Activated CD4-positive, alpha-beta T cell treated with anti-CD3 and anti-CD28 coated beads, Interleukin-2, amount 10 ng/mL, durations not matched to agents 24 days and 14 days (primary cell): ENCODE measurements at regions not wholly inside any gene's neighbourhood (a gene's known extent, or its start where the extent isn't known, plus 50 kb on each side); places are given as distances from the start of the nearest gene placed in this dataset.
"Not testable (repeated sequence)": the region's sequence is repeated elsewhere in the genome, so short reads cannot be mapped to it uniquely, and the experiment has no call there.

Experiments
- DNase-seq: peaks from one replicate; pipeline ENCODE4 v3.0.0; 2022
- H3K27ac Mint-ChIP-seq: one replicate; pipeline ENCODE4 v1.8.0; 2022; ENCODE audit warnings: mild to moderate bottlenecking, mixed read lengths
- H3K27me3 Mint-ChIP-seq: one replicate; pipeline ENCODE4 v1.8.0; 2022; ENCODE audit warnings: mixed read lengths
- H3K36me3 Mint-ChIP-seq: one replicate; pipeline ENCODE4 v1.8.0; 2022; ENCODE audit warnings: low read depth, mild to moderate bottlenecking, mixed read lengths
- H3K4me1 Mint-ChIP-seq: one replicate; pipeline ENCODE4 v1.8.0; 2021; ENCODE audit warnings: mixed read lengths
- H3K4me3 Mint-ChIP-seq: one replicate; pipeline ENCODE4 v1.8.0; 2022; ENCODE audit warnings: mild to moderate bottlenecking, moderate library complexity, mixed read lengths
- H3K9me3 Mint-ChIP-seq: one replicate; pipeline ENCODE4 v1.8.0; 2021; ENCODE audit warnings: mixed read lengths
- intact Hi-C: fragments of 100-400 bp; cut with micrococcal nuclease; formaldehyde crosslinking; loops from one replicate; pipeline ENCODE4 v1.15.1; 2023

DNA sequence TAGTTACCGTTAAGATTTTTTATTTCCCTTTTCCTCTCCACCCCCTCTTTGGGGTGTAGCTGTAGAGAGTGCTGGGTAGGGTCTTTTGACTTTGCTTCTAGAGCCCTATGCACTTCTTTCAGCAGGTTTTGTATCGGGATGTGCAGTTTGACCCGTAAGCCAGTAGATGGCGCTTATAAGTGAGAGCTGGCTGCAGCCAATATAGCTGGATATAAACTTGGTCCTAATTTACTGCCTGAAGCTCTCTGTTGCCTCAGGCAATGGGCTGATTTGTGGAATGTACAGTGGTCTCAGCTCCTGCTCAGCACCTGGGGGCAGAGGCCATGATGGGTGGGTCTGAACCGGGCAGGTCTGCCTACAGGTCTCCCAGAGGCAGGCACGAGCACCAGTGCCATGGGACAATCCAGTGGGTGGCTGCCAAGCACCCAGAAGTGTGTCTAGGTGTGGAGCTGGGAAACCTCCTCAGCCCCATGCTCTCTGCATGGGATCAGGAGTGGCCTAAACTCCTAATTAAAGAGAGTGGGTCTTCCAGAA, 146.5 kb downstream of the SPANXN1 start:
- H3K27ac Mint-ChIP-seq = no peak overlapping the region
- no peaks in the 10 kb centered on the region for H3K9me3 Mint-ChIP-seq
- H3K4me1 Mint-ChIP-seq = no peaks in the 10 kb centered on the region
- intact Hi-C loops = no loop called here
- no peak overlapping the region for H3K4me3 Mint-ChIP-seq
- no peak for DNase-seq
- H3K27me3 Mint-ChIP-seq = no peaks in the 10 kb centered on the region
- no peaks in the 10 kb centered on the region for H3K36me3 Mint-ChIP-seq

DNA sequence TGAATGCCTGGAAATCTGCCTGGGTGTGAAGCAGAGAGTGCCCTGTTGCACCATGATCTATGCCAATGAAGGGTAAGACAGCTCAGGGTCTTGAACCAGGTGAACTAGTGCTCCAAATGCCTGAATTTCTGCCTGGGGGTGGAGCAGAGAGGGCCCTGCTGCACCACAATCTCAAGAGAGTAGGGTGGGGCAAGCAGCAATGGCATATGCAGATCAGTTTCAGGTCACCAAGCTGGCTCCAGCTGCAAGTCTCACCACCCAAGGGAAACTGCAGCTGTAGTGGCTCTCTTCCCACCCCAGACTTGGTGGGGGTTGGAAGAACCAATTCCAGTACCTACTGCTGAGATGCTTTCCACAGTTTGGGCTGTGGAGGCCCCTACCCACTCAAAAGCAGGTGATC, 147.0 kb downstream of the SPANXN1 start:
- H3K36me3 Mint-ChIP-seq = no peaks in the 10 kb centered on the region

DNA sequence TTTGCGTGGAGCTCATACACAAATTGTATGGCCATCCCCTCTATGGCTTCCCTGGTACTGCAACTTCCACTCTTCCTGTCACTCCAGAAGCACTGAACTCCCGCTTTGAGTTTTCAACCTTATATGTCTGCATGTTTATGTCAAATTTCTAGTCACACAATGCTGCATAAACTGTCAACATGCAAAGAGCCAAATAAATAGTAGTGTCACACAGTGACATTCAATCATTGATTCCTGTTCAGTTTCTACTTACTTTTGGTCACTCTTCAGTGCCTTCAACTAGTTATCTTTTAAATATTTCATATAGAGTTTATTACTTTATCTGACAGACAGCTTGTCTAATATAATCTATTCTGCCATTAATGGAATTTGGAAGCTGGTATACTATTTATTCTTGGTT, 149.3 kb downstream of the SPANXN1 start:
- H3K27ac Mint-ChIP-seq = no peak overlapping the region
- H3K27me3 Mint-ChIP-seq = no peaks in the 10 kb centered on the region
- no peaks in the 10 kb centered on the region for H3K9me3 Mint-ChIP-seq
- intact Hi-C loops = no loop called here
- no peak overlapping the region for H3K4me3 Mint-ChIP-seq
- H3K36me3 Mint-ChIP-seq = no peaks in the 10 kb centered on the region
- DNase-seq = no peak
- H3K4me1 Mint-ChIP-seq = no peaks in the 10 kb centered on the region

More for the DNA sequence above, 147.0 kb downstream of the SPANXN1 start:
- no peak overlapping the region for H3K27ac Mint-ChIP-seq
- no peaks in the 10 kb centered on the region for H3K9me3 Mint-ChIP-seq
- DNase-seq = no peak
- H3K4me3 Mint-ChIP-seq = no peak overlapping the region
- H3K4me1 Mint-ChIP-seq = no peaks in the 10 kb centered on the region
- intact Hi-C loops = no loop called here
- H3K27me3 Mint-ChIP-seq = no peaks in the 10 kb centered on the region

DNA sequence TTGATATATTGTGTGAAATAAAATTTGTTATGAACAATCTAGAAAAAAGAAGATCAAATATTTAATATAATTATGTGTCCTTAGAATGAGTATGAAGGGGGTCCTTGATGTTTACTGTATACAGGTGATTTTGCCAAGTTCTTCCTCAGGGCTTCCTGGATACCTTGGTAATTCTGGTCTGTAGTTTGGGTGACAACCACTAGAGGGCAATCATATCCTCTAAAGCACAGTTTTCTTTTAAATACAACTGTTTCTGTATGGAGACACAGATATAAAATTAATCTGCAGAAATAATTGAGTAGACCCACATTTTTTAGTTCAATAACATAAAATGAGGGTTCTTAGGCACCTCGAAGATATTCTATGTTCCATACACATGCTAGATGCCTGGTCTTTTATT, 157.7 kb downstream of the SPANXN1 start:
- intact Hi-C loops = no loop called here
- no peaks in the 10 kb centered on the region for H3K36me3 Mint-ChIP-seq
- no peak overlapping the region for H3K4me3 Mint-ChIP-seq
- no peak overlapping the region for H3K27ac Mint-ChIP-seq
- no peaks in the 10 kb centered on the region for H3K4me1 Mint-ChIP-seq
- no peaks in the 10 kb centered on the region for H3K9me3 Mint-ChIP-seq
- H3K27me3 Mint-ChIP-seq = no peaks in the 10 kb centered on the region
- DNase-seq = peak; percentile 55

DNA sequence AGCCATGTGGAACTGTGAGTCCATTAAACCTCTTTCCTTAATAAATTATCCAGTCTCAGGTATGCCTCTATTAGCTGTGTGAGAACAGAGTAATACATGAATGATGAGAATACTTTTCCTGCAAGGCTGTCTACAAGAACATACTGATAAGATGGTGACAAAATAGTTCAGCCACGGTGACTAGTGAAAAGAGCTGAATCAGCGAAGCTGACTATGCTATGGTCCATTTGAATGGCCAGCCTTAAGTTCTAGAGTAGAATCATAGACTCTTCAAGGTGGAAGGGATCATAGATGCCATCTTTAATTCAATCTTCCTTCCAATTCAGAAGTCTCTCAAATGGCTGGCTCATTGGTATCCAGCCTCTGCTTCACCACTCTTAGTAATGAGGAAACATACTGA, 163.3 kb downstream of the SPANXN1 start:
- H3K4me3 Mint-ChIP-seq = no peak overlapping the region
- intact Hi-C loops = no loop called here
- DNase-seq = no peak
- no peaks in the 10 kb centered on the region for H3K36me3 Mint-ChIP-seq
- H3K27ac Mint-ChIP-seq = no peak overlapping the region
- H3K27me3 Mint-ChIP-seq = no peaks in the 10 kb centered on the region
- H3K4me1 Mint-ChIP-seq = no peaks in the 10 kb centered on the region
- H3K9me3 Mint-ChIP-seq = no peaks in the 10 kb centered on the region

DNA sequence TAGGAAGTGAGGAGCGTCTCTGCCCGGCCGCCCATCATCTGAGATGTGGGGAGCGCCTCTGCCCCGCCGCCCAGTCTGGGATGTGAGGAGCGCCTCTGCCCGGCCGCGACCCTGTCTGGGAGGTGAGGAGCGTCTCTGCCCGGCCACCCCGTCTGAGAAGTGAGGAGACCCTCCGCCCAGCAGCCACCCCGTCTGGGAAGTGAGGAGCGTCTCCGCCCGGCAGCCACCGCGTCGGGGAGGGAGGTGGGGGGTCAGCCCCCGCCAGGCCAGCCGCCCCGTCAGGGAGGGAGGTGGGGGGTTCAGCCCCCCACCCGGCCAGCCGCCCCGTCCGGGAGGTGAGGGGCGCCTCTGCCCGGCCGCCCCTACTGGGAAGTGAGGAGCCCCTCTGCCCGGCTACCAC, 188.9 kb downstream of the SPANXN1 start:
- DNase-seq, H3K27ac Mint-ChIP-seq, intact Hi-C loops, H3K27me3 Mint-ChIP-seq, H3K4me1 Mint-ChIP-seq, H3K9me3 Mint-ChIP-seq, H3K4me3 Mint-ChIP-seq, H3K36me3 Mint-ChIP-seq: not testable (repeated sequence)

DNA sequence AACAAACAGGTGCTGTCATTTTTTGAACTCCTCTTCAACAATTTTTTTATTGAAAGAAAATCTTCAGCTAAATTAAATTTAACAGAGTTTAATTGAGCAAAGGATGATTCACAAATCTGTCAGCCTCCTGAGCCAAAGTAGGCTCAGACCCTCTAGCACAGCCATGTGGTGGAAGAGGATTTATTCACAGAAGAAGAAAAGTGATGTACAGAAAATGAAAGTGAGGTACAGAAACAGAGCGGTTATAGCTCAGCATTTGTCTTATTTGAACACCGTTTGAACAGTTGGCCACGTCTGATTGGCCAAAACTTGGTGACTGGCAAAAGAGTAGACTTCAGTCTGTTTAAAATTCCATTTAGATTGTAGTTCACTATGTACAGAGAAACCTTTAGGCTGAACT, 217.3 kb downstream of the SPANXN1 start:
- H3K36me3 Mint-ChIP-seq = no peaks in the 10 kb centered on the region
- no peaks in the 10 kb centered on the region for H3K9me3 Mint-ChIP-seq
- H3K27ac Mint-ChIP-seq = no peak overlapping the region
- no peak for DNase-seq
- H3K4me3 Mint-ChIP-seq = no peak overlapping the region
- H3K27me3 Mint-ChIP-seq = no peaks in the 10 kb centered on the region
- intact Hi-C loops = no loop called here
- H3K4me1 Mint-ChIP-seq = no peaks in the 10 kb centered on the region

DNA sequence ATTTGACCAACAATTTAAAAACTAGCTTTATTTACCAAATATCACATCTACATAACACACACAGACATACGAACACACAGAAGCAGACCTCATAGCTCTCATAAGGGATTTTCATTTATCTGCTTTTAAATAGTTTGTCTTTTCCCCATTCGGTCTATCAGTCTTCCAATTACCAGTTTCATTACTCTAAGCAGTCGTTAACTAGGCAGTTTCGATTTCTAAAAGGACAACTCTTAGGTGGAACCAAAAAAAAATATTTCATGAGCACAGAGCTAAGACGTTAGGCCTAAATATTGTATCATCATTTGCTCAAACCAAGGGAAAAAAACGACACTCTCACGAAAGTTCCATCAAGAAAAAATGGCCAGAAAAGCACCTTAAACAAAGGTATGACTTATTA, 228.4 kb downstream of the SPANXN1 start:
- no peak for DNase-seq
- no peak overlapping the region for H3K27ac Mint-ChIP-seq
- H3K4me3 Mint-ChIP-seq = no peak overlapping the region
- H3K27me3 Mint-ChIP-seq = no peaks in the 10 kb centered on the region
- no peaks in the 10 kb centered on the region for H3K36me3 Mint-ChIP-seq
- H3K9me3 Mint-ChIP-seq = no peaks in the 10 kb centered on the region
- H3K4me1 Mint-ChIP-seq = no peaks in the 10 kb centered on the region
- intact Hi-C loops = no loop called here

DNA sequence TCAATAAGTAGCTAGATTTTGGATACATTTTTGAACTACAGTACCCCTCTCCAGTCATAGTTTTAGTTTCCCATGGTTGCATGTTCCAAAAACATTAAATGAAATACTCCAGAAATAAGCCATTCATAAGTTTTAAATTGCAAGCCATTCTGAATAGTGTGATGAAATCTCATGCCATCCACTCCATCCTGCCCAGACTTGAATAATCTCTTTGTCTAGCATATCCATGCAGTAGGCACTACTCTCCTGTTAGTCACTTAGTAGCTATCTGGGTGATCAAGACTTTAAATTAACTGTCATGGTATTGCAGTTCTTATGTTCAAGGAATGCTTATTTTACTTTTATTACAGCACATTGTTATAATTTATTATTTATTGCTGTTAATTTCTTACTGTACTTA, 237.4 kb downstream of the SPANXN1 start:
- no peak overlapping the region for H3K4me3 Mint-ChIP-seq
- no peaks in the 10 kb centered on the region for H3K4me1 Mint-ChIP-seq
- DNase-seq = no peak
- intact Hi-C loops = no loop called here
- no peaks in the 10 kb centered on the region for H3K9me3 Mint-ChIP-seq
- no peaks in the 10 kb centered on the region for H3K36me3 Mint-ChIP-seq
- H3K27ac Mint-ChIP-seq = no peak overlapping the region
- no peaks in the 10 kb centered on the region for H3K27me3 Mint-ChIP-seq

DNA sequence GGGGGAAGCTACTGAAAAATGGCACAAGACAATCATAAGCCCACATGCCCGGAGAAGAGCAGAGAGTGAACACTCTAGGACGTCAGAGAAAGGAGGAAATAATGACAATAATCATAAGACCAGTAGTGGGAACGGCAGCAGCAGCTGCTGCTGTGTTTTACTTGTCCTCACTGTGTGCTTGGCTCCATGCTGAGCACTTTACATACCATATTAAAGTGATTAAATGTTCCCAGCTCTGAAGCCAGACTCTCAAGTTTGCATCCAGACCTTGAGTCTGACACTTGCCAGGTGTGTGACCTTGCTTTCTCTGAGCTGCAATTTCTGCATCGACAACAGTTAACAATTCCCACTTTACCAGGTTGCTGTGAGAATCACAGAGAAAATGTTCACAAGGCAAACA, 255.4 kb downstream of the SPANXN1 start:
- Mint-ChIP-seq H3K27ac (no peak overlapping the region), H3K4me1 (no peaks in the 10 kb centered on the region), H3K27me3 (no peaks in the 10 kb centered on the region), H3K9me3 (no peaks in the 10 kb centered on the region), H3K4me3 (no peak overlapping the region), H3K36me3 (no peaks in the 10 kb centered on the region)
- intact Hi-C loops = no loop called here
- DNase-seq = no peak

DNA sequence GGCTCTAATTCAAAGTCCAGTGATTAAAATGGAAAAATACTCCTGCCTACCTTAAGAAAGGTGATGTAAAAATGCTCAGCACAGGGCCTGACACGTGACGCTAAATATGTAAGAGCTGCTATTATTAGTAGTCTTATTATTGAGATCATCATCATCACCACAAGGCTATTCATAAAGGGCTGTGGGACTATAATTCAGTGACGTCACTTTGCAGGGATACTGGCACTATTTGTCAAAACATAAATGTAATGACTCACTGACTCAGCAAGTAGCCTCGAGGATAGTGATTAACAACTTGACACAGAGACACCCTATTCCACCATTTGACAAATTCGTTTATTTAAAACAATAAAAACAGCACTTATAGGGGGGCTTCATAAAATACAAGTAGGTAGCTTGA, 258.9 kb downstream of the SPANXN1 start:
- H3K27me3 Mint-ChIP-seq = no peaks in the 10 kb centered on the region
- no peak overlapping the region for H3K27ac Mint-ChIP-seq
- H3K36me3 Mint-ChIP-seq = no peaks in the 10 kb centered on the region
- no peak overlapping the region for H3K4me3 Mint-ChIP-seq
- no peaks in the 10 kb centered on the region for H3K9me3 Mint-ChIP-seq
- intact Hi-C loops = no loop called here
- H3K4me1 Mint-ChIP-seq = no peaks in the 10 kb centered on the region
- no peak for DNase-seq

DNA sequence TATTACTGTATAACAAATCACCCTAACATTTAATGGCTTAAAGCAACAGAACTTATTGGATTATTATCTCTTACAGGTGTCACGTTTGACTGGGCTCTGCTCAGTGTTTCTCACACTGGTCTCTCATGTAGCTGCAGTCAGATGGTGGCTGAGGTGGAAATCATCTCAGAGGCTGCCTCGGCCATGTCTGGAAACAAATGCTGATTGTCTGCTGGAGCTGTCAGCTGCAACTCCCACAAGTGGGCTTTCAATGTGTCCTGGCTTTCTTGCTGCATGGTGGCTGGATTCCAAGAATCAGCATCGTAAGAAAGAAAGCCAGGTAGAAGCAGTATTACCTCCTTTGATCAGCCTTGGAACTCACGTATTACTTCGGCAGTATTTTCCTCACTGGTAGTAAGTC, 277.6 kb downstream of the SPANXN1 start:
- no peaks in the 10 kb centered on the region for H3K27me3 Mint-ChIP-seq
- intact Hi-C loops = no loop called here
- H3K9me3 Mint-ChIP-seq = no peaks in the 10 kb centered on the region
- H3K36me3 Mint-ChIP-seq = no peaks in the 10 kb centered on the region
- H3K4me3 Mint-ChIP-seq = no peak overlapping the region
- H3K27ac Mint-ChIP-seq = no peak overlapping the region
- DNase-seq = no peak
- no peaks in the 10 kb centered on the region for H3K4me1 Mint-ChIP-seq

DNA sequence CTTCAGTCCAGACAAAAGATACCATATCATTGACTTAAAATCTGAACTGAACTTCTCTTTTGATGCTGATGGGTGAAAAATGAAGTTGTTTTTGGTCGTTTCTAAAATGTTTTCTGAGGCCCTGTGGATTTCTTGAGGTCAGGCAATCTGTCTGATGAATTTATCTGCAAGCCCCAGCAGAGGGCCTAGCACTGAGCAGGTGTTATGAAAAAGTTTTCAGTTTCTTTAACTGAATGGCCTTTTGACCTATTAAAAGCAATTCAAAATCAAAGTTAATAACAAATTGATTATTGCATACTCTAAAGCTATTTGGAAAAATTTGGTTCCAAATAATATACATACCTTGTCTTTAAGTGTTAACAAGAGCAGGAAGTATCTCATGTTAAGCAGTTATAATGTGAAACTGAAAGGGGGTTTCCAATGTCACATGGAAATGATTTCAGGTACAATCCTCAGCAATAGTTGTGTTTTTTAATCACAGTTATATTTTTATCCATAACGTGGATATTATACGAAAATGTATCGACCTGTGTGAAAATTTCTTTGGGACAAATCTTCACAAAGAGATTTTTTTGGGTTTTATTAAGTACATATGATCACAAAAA, 285.0 kb downstream of the SPANXN1 start:
- DNase-seq = no peak
- no peak overlapping the region for H3K4me3 Mint-ChIP-seq
- peaks cover 5% of the 10 kb centered on the region for H3K9me3 Mint-ChIP-seq
- H3K27ac Mint-ChIP-seq = no peak overlapping the region
- H3K36me3 Mint-ChIP-seq = no peaks in the 10 kb centered on the region
- intact Hi-C loops = no loop called here
- H3K27me3 Mint-ChIP-seq = no peaks in the 10 kb centered on the region
- no peaks in the 10 kb centered on the region for H3K4me1 Mint-ChIP-seq

DNA sequence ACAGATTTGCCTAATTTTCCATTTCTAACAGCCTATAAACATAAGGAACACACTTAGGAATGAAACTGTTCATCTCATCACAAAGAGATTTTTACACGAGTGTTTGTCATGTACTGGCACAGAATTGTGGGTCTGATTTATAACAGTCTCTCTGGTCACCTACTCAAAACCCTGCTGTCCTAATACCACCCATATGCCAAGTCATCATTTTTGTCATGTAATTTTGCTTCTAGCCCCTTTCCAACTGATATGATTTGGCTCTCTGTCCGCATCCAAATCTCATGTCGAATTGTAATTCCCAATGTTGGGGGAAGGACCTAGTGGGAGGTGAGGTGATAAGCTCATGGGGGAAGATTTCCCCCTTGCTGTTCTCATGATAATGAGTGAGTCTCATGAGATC, 284.1 kb upstream of the SLITRK2 start:
- H3K27ac Mint-ChIP-seq = no peak overlapping the region
- intact Hi-C loops = no loop called here
- no peak for DNase-seq
- H3K4me3 Mint-ChIP-seq = no peak overlapping the region
- no peaks in the 10 kb centered on the region for H3K36me3 Mint-ChIP-seq
- no peaks in the 10 kb centered on the region for H3K4me1 Mint-ChIP-seq
- peaks cover 5% of the 10 kb centered on the region for H3K9me3 Mint-ChIP-seq
- no peaks in the 10 kb centered on the region for H3K27me3 Mint-ChIP-seq

DNA sequence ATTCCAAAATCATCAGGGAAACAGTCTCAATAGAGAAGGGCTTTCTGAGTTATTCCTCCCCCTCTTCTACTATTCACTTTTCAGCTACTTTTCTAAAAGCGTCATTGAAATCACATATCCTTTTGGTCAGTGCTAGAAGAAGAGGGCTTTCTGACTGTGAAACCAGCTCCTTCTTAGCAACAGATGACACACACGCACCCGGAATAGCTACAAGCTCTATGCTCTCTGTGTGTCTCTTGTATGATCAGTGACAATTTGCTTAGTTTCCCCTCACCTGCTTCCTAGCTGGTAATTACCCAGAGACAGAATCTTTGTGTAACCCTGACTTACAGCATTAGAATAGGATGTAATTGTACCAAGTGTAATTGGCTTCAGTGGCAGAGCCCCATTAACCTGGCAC, 268.1 kb upstream of the SLITRK2 start:
- Mint-ChIP-seq H3K27me3 (no peaks in the 10 kb centered on the region), H3K4me3 (no peak overlapping the region), H3K36me3 (no peaks in the 10 kb centered on the region), H3K4me1 (no peaks in the 10 kb centered on the region), H3K9me3 (no peaks in the 10 kb centered on the region), H3K27ac (no peak overlapping the region)
- intact Hi-C loops = no loop called here
- DNase-seq = no peak
